Posterior vena cava (tissue), 2 donors: ENCODE measurements at regions not wholly inside any gene's neighbourhood (a gene's known extent, or its start where the extent isn't known, plus 50 kb on each side); places are given as distances from the start of the nearest gene placed in this dataset.

Experiments
- DNase-seq: peaks from one replicate; pipeline ENCODE4 v3.0.0-alpha.2; 2020; ENCODE audit warnings: low spot score
- intact Hi-C, 2 donors: fragments of 100-400 bp; cut with DNase I; formaldehyde crosslinking; loops; one replicate each; pipeline versions ENCODE4 v1.14.1 to v1.14.2; 2022 to 2023
- donor health status: DM: yes; HTN: yes; CAD: no.
- donor health status: DM: yes; HTN: yes; CAD: no.

- intact Hi-C loops, result no loop called here
- DNase-seq, result no peak
Measured at GRCh38 chr6:91020744-91021143, 433.9 kb upstream of the MAP3K7 start.

GRCh38 chr6:91018586-91018985, 431.7 kb upstream of the MAP3K7 start:
- intact Hi-C loops, result no loop called here
- DNase-seq, result no peak

GRCh38 chr6:91013511-91013910, 426.6 kb upstream of the MAP3K7 start:
- DNase-seq, result no peak
- intact Hi-C loops, result no loop called here

GRCh38 chr6:90997076-90997475, 410.2 kb upstream of the MAP3K7 start:
- no peak for DNase-seq
- intact Hi-C loops, result no loop called here

GRCh38 chr6:90993770-90994169, 406.9 kb upstream of the MAP3K7 start:
- no peak for DNase-seq
- intact Hi-C loops, result no loop called here

- no peak for DNase-seq
- intact Hi-C loops, result no loop called here
Measured at GRCh38 chr6:90989763-90990162, 402.9 kb upstream of the MAP3K7 start.

- no peak for DNase-seq
- intact Hi-C loops, result no loop called here
Measured at GRCh38 chr6:90984066-90984465, 397.2 kb upstream of the MAP3K7 start.

GRCh38 chr6:90983462-90983861, 396.6 kb upstream of the MAP3K7 start:
- DNase-seq, result no peak
- intact Hi-C loops, result no loop called here

DNA sequence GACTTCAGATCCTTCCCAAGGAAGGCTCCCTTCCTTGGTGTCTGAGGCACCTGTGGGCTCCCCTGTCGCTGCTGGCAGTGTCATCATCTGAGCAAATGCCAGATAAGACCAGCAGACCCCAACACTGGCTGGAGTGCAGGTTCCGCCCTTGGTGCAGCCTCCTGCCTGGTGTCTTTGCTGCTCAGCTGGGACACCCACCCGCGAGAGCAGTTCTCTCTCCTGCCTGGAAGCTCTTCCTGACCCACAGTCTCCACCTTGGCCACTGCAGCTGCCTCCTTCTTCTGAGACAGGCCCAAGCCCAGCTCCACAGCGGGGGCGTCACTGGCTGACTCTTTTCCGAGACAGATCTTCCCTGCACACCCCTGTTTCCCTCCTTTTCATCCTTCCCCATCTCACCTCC, 395.7 kb upstream of the MAP3K7 start:
- DNase-seq, result no peak
- intact Hi-C loops, result no loop called here

DNA sequence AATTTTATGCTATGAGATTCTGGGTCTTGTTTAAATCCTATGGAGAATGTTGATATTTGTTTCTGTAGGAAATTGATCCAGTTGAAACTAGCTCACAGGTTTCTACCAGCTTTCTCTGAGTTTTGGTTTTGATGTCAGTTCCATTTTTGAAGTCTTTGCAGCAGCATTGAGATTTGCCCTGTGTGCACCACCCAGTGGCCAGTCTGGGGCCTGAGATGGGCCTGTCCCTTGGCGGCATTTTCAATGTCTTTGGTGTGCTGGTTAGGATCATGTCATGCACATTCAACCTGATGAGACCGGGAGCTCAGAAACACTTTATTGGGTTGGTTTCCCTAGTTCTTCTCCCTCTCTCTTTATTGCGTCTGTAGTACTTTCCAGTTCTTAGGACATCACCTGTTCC, 395.2 kb upstream of the MAP3K7 start:
- DNase-seq, result no peak
- intact Hi-C loops, result no loop called here

- DNase-seq, result no peak
- intact Hi-C loops, result no loop called here
Measured at GRCh38 chr6:90978046-90978445, 391.2 kb upstream of the MAP3K7 start.

GRCh38 chr6:90977513-90977912, 390.6 kb upstream of the MAP3K7 start:
- no peak for DNase-seq
- intact Hi-C loops, result no loop called here

- intact Hi-C loops, result no loop called here
- DNase-seq, result no peak
Measured at GRCh38 chr6:90976341-90976740, 389.5 kb upstream of the MAP3K7 start.

- DNase-seq, result no peak
- intact Hi-C loops, result no loop called here
Measured at GRCh38 chr6:90975741-90976140, 388.9 kb upstream of the MAP3K7 start.

DNA sequence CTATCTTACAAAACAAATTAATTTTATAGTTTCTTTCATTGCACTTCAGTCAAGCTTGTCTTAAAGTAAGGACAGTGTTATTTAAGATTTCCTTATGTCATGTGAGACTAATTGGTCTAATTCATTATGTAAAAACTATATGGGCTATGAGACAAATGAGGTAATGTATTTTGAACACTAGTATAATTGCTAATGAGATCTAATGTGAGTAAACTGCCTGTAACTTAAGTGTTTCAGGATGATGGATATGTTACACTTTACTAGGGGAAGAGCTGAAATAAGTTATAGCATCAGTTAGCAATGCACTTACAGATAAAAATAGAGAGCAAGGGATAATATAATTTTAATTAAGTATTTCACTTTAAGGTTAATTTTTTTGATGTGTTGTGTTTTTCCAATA, 386.3 kb upstream of the MAP3K7 start:
- no peak for DNase-seq
- intact Hi-C loops, result no loop called here

GRCh38 chr6:90970672-90971071, 383.8 kb upstream of the MAP3K7 start:
- DNase-seq, result no peak
- intact Hi-C loops, result no loop called here

- intact Hi-C loops, result no loop called here
Measured at GRCh38 chr6:90967471-90967870, 380.6 kb upstream of the MAP3K7 start.

GRCh38 chr6:90960324-90960723, 373.5 kb upstream of the MAP3K7 start:
- no peak for DNase-seq
- intact Hi-C loops, result no loop called here

More at GRCh38 chr6:90967471-90967870, 380.6 kb upstream of the MAP3K7 start:
- DNase-seq, result no peak

GRCh38 chr6:90955246-90955645, 368.4 kb upstream of the MAP3K7 start:
- intact Hi-C loops, result no loop called here

GRCh38 chr6:90953405-90954161, 366.7 kb upstream of the MAP3K7 start:
- intact Hi-C loops, result no loop called here

More at GRCh38 chr6:90955246-90955645, 368.4 kb upstream of the MAP3K7 start:
- no peak for DNase-seq

GRCh38 chr6:90952176-90952575, 365.3 kb upstream of the MAP3K7 start:
- intact Hi-C loops, result no loop called here
- no peak for DNase-seq

More at GRCh38 chr6:90953405-90954161, 366.7 kb upstream of the MAP3K7 start:
- no peak for DNase-seq

GRCh38 chr6:90948540-90948939, 361.7 kb upstream of the MAP3K7 start:
- intact Hi-C loops, result no loop called here

More at GRCh38 chr6:90948540-90948939, 361.7 kb upstream of the MAP3K7 start:
- DNase-seq, result no peak
